ENCODE measurements at regions not wholly inside any gene's neighbourhood (a gene's known extent, or its start where the extent isn't known, plus 50 kb on each side); places are given as distances from the start of the nearest gene placed in this dataset.

DNA sequence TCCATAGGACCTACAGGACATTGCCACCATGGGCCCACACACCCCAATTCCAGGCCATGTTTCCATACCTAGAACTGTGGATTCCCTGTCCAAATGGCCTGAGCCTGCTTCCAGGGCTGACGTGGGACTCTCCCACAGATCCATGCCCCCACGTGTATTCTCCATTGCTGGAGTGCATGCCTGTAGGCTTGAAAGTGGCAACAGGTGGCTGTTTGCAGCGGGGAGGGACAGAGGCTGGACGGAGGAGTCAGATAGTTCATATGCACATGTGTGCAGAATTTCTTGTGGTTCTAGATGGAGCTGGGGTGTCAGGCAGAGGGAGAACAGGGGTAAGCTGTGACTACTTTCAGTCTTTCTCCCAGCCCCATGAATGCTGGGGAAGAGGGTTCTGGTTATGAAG is 285.7 kb upstream of the ANKRD55 start:
- TF ChIP-seq, protein P1, sequence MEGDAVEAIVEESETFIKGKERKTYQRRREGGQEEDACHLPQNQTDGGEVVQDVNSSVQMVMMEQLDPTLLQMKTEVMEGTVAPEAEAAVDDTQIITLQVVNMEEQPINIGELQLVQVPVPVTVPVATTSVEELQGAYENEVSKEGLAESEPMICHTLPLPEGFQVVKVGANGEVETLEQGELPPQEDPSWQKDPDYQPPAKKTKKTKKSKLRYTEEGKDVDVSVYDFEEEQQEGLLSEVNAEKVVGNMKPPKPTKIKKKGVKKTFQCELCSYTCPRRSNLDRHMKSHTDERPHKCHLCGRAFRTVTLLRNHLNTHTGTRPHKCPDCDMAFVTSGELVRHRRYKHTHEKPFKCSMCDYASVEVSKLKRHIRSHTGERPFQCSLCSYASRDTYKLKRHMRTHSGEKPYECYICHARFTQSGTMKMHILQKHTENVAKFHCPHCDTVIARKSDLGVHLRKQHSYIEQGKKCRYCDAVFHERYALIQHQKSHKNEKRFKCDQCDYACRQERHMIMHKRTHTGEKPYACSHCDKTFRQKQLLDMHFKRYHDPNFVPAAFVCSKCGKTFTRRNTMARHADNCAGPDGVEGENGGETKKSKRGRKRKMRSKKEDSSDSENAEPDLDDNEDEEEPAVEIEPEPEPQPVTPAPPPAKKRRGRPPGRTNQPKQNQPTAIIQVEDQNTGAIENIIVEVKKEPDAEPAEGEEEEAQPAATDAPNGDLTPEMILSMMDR (conservative IDR thresholded peaks at IDR 0.05 in 1 of 2, IDR thresholded peaks at IDR 0.05 in 1 of 2; ENCODE audit: low read depth in 1 of 2, low read length in 2 of 2) = no peak
- TF ChIP-seq EZH2 (IDR thresholded peaks at IDR 0.05; ENCODE audit: low read length, missing control alignments) = no peak

All from fibroblast of lung (primary cell).